ENCODE measurements at regions not wholly inside any gene's neighbourhood (a gene's known extent, or its start where the extent isn't known, plus 50 kb on each side); places are given as distances from the start of the nearest gene placed in this dataset.

DNA sequence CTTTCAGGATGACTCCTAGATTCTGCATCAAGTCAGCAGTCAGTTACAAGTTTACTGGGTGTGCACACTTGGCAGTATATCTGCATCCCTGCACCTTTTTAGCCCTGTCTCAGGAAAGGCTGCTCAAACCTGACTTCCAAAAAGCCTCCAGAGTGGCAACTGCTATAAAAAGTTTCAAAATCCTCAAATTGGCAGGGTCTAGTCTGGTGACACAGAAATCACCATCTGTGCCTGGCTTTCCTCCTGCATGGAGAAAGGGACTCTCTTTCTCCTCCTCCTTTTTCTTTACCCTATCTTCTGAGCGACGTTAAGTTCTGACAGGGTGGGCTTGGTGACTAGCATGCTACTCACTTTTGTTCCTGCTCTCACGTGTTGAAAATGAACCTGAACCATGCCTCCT lies 679.5 kb downstream of the C12orf50 start:
- ChIA-PET POLR2A (no interaction called here), CTCF (interaction anchor here (0.6 to 1.7 kb wide), 3 partner anchors 9 to 524 kb away, joined by 3 to 5 read pairs (median 3); no protein-coding TSS in a partner anchor)
- TF ChIP-seq, protein P1, sequence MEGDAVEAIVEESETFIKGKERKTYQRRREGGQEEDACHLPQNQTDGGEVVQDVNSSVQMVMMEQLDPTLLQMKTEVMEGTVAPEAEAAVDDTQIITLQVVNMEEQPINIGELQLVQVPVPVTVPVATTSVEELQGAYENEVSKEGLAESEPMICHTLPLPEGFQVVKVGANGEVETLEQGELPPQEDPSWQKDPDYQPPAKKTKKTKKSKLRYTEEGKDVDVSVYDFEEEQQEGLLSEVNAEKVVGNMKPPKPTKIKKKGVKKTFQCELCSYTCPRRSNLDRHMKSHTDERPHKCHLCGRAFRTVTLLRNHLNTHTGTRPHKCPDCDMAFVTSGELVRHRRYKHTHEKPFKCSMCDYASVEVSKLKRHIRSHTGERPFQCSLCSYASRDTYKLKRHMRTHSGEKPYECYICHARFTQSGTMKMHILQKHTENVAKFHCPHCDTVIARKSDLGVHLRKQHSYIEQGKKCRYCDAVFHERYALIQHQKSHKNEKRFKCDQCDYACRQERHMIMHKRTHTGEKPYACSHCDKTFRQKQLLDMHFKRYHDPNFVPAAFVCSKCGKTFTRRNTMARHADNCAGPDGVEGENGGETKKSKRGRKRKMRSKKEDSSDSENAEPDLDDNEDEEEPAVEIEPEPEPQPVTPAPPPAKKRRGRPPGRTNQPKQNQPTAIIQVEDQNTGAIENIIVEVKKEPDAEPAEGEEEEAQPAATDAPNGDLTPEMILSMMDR (IDR thresholded peaks at IDR 0.05; ENCODE audit: unreplicated experiment): no peak
- Mint-ChIP-seq H3K36me3 (ENCODE audit: insufficient read depth, unreplicated experiment) (no peaks in the 10 kb centered on the region), H3K4me3 (ENCODE audit: unreplicated experiment) (no peak overlapping the region), H3K4me1 (ENCODE audit: insufficient read depth, unreplicated experiment) (peaks cover 3% of the 10 kb centered on the region), H3K27ac (ENCODE audit: low read depth, unreplicated experiment) (no peak overlapping the region), H3K27me3 (ENCODE audit: insufficient read depth, unreplicated experiment) (no peaks in the 10 kb centered on the region), H3K9me3 (ENCODE audit: unreplicated experiment) (no peaks in the 10 kb centered on the region)
- no peak for DNase-seq (ENCODE audit: unreplicated experiment)
- intact Hi-C loops (cut with micrococcal nuclease): loop anchor here (10.0 kb wide), 1 partner anchor 605 kb away; no protein-coding TSS in a partner anchor
- BruUV-seq (replicated peaks): no TSS peak

GRCh38 chr12:87348071-87348470 lies 681.1 kb downstream of the C12orf50 start:
- Mint-ChIP-seq H3K9me3 (ENCODE audit: unreplicated experiment) (no peaks in the 10 kb centered on the region), H3K36me3 (ENCODE audit: insufficient read depth, unreplicated experiment) (no peaks in the 10 kb centered on the region), H3K4me3 (ENCODE audit: unreplicated experiment) (no peak overlapping the region), H3K27ac (ENCODE audit: low read depth, unreplicated experiment) (no peak overlapping the region), H3K27me3 (ENCODE audit: insufficient read depth, unreplicated experiment) (no peaks in the 10 kb centered on the region), H3K4me1 (ENCODE audit: insufficient read depth, unreplicated experiment) (peaks cover 6% of the 10 kb centered on the region)
- intact Hi-C loops (cut with micrococcal nuclease): loop anchor here (10.0 kb wide), 1 partner anchor 607 kb away; no protein-coding TSS in a partner anchor
- CTCF ChIA-PET: interaction anchor here (1.3 to 1.7 kb wide), 2 partner anchors 8 to 318 kb away, joined by 3 to 5 read pairs; no protein-coding TSS in a partner anchor
- TF ChIP-seq, protein P1 (IDR thresholded peaks at IDR 0.05; ENCODE audit: unreplicated experiment): no peak
- POLR2A ChIA-PET: interaction anchor here (0.7 kb wide), 1 partner anchor 1136 kb away, joined by 3 read pairs; no protein-coding TSS in a partner anchor
- no peak for DNase-seq (ENCODE audit: unreplicated experiment)
- no TSS peak for BruUV-seq (replicated peaks)

- H3K4me1 Mint-ChIP-seq (ENCODE audit: insufficient read depth, unreplicated experiment): peaks cover 6% of the 10 kb centered on the region
- no peak overlapping the region for H3K4me3 Mint-ChIP-seq (ENCODE audit: unreplicated experiment)
- TF ChIP-seq, protein P1 (IDR thresholded peaks at IDR 0.05; ENCODE audit: unreplicated experiment): no peak
- no peaks in the 10 kb centered on the region for H3K27me3 Mint-ChIP-seq (ENCODE audit: insufficient read depth, unreplicated experiment)
- no peaks in the 10 kb centered on the region for H3K36me3 Mint-ChIP-seq (ENCODE audit: insufficient read depth, unreplicated experiment)
- BruUV-seq (replicated peaks): no TSS peak
- intact Hi-C loops (cut with micrococcal nuclease): loop anchor here (5.0 to 10.0 kb wide), 3 partner anchors 318 to 610 kb away; no protein-coding TSS in a partner anchor
- DNase-seq (ENCODE audit: unreplicated experiment): peak; percentile 2
- no peak overlapping the region for H3K27ac Mint-ChIP-seq (ENCODE audit: low read depth, unreplicated experiment)
- POLR2A ChIA-PET: no interaction called here
- H3K9me3 Mint-ChIP-seq (ENCODE audit: unreplicated experiment): no peaks in the 10 kb centered on the region
- CTCF ChIA-PET: interaction anchor here (0.7 to 2.2 kb wide), 13 partner anchors 8 to 610 kb away, joined by 3 to 10 read pairs (median 4); no protein-coding TSS in a partner anchor
Observed at GRCh38 chr12:87344699-87345098, 684.5 kb downstream of the C12orf50 start.

- POLR2A ChIA-PET: no interaction called here
- Mint-ChIP-seq H3K27me3 (ENCODE audit: insufficient read depth, unreplicated experiment) (no peaks in the 10 kb centered on the region), H3K4me1 (ENCODE audit: insufficient read depth, unreplicated experiment) (no peaks in the 10 kb centered on the region), H3K27ac (ENCODE audit: low read depth, unreplicated experiment) (no peak overlapping the region), H3K36me3 (ENCODE audit: insufficient read depth, unreplicated experiment) (no peaks in the 10 kb centered on the region), H3K9me3 (ENCODE audit: unreplicated experiment) (no peaks in the 10 kb centered on the region), H3K4me3 (ENCODE audit: unreplicated experiment) (no peak overlapping the region)
- CTCF ChIA-PET: interaction anchor here (1.1 kb wide), 1 partner anchor 11 kb away, joined by 3 read pairs; no protein-coding TSS in a partner anchor
- TF ChIP-seq, protein P1 (IDR thresholded peaks at IDR 0.05; ENCODE audit: unreplicated experiment): no peak
- no peak for DNase-seq (ENCODE audit: unreplicated experiment)
- BruUV-seq (replicated peaks): no TSS peak
- intact Hi-C loops (cut with micrococcal nuclease): no loop called here
Observed at GRCh38 chr12:87338681-87339080, 690.5 kb downstream of the C12orf50 start.
